Nephron (organoid): ENCODE measurements at regions not wholly inside any gene's neighbourhood (a gene's known extent, or its start where the extent isn't known, plus 50 kb on each side); places are given as distances from the start of the nearest gene placed in this dataset.

ENCODE experiments used
- H3K27ac Mint-ChIP-seq, 3 experiments: 2 replicates each; pipeline ENCODE4 v1.8.0; 2020; ENCODE audit warnings: mixed read lengths in 3 of 3, mild to moderate bottlenecking in 2 of 3, moderate library complexity in 1 of 3
- H3K27me3 Mint-ChIP-seq: 2 replicates; pipeline ENCODE4 v1.8.0; 2021; ENCODE audit warnings: low read depth, mild to moderate bottlenecking, moderate library complexity, mixed read lengths
- H3K36me3 Mint-ChIP-seq: 2 replicates; pipeline ENCODE4 v1.8.0; 2020; ENCODE audit warnings: low read depth, mixed read lengths
- H3K4me1 Mint-ChIP-seq: 2 replicates; pipeline ENCODE4 v1.8.0; 2020; ENCODE audit warnings: mixed read lengths
- H3K4me3 Mint-ChIP-seq, 3 experiments: 2 replicates each; pipeline ENCODE4 v1.8.0; 2020; ENCODE audit warnings: mild to moderate bottlenecking in 3 of 3, mixed read lengths in 3 of 3, moderate library complexity in 2 of 3
- H3K9me3 Mint-ChIP-seq: 2 replicates; pipeline ENCODE4 v1.8.0; 2020; ENCODE audit warnings: mixed read lengths
- TF ChIP-seq, protein P1 (sequence below), 3 experiments: fragments of 200-600 bp; sonication (generic); IDR thresholded peaks; one replicate each; pipeline ENCODE4 v1.5.0; 2021; ENCODE audit warnings: antibody characterized with exemption in 3 of 3; ENCODE audit not compliant: unreplicated experiment in 3 of 3

DNA sequence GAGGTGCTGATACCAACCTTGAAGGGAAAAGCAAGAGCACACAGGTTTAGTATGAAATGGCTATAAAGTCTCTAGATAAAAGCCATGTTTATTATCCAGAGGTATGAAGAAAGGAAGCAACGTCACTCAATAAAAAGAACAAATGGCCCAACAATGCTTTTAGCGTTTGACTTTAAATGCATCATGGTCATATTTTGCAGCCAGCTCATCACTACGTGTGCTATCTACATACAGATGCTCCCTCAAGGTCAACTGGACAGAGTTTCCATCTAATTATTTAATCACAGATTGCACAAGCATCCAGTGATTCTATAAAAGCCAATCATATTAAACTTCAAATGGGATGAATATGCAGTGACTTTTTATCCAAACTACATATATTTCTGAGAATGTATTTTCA lies 127.6 kb upstream of the SYNDIG1 start:
- no peak overlapping the region for H3K4me3 Mint-ChIP-seq
- no peaks in the 10 kb centered on the region for H3K9me3 Mint-ChIP-seq
- H3K27me3 Mint-ChIP-seq = peaks cover 3% of the 10 kb centered on the region
- no peaks in the 10 kb centered on the region for H3K36me3 Mint-ChIP-seq
- H3K4me1 Mint-ChIP-seq = no peaks in the 10 kb centered on the region
- TF ChIP-seq, protein P1, sequence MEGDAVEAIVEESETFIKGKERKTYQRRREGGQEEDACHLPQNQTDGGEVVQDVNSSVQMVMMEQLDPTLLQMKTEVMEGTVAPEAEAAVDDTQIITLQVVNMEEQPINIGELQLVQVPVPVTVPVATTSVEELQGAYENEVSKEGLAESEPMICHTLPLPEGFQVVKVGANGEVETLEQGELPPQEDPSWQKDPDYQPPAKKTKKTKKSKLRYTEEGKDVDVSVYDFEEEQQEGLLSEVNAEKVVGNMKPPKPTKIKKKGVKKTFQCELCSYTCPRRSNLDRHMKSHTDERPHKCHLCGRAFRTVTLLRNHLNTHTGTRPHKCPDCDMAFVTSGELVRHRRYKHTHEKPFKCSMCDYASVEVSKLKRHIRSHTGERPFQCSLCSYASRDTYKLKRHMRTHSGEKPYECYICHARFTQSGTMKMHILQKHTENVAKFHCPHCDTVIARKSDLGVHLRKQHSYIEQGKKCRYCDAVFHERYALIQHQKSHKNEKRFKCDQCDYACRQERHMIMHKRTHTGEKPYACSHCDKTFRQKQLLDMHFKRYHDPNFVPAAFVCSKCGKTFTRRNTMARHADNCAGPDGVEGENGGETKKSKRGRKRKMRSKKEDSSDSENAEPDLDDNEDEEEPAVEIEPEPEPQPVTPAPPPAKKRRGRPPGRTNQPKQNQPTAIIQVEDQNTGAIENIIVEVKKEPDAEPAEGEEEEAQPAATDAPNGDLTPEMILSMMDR (IDR thresholded peaks at IDR 0.05; ENCODE audit: unreplicated experiment in 3 of 3) = no peak
- no peak overlapping the region for H3K27ac Mint-ChIP-seq

GRCh38 chr20:24340933-24341332 lies 128.5 kb upstream of the SYNDIG1 start:
- no peak overlapping the region for H3K4me3 Mint-ChIP-seq
- TF ChIP-seq, protein P1 (IDR thresholded peaks at IDR 0.05; ENCODE audit: unreplicated experiment in 3 of 3) = no peak
- H3K27ac Mint-ChIP-seq = no peak overlapping the region
- no peaks in the 10 kb centered on the region for H3K9me3 Mint-ChIP-seq
- no peaks in the 10 kb centered on the region for H3K27me3 Mint-ChIP-seq
- no peaks in the 10 kb centered on the region for H3K4me1 Mint-ChIP-seq
- no peaks in the 10 kb centered on the region for H3K36me3 Mint-ChIP-seq

DNA sequence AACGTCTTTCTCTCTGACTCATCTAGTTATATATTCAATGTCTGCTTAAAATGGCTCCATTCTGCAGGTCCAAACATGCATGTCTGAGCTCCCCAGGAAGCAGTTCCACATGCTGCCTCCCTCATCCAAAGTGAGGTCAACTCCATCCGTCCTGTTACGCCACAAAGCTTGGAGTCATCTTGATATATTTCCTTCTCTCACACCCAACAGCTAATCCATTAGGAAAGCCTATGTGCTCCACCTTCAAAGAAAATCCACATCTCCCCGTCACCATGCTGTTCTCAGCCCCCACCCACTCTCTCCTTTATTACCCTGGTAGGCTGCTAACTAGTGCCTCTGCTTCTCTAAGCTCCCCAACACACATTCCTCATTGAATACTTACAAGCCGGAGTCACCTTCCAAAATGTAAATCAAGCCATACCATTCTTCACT lies 130.2 kb upstream of the SYNDIG1 start:
- Mint-ChIP-seq H3K27me3 (no peaks in the 10 kb centered on the region), H3K27ac (no peak overlapping the region), H3K4me3 (no peak overlapping the region), H3K4me1 (no peaks in the 10 kb centered on the region), H3K9me3 (no peaks in the 10 kb centered on the region), H3K36me3 (no peaks in the 10 kb centered on the region)
- TF ChIP-seq, protein P1 (IDR thresholded peaks at IDR 0.05; ENCODE audit: unreplicated experiment in 3 of 3) = no peak

DNA sequence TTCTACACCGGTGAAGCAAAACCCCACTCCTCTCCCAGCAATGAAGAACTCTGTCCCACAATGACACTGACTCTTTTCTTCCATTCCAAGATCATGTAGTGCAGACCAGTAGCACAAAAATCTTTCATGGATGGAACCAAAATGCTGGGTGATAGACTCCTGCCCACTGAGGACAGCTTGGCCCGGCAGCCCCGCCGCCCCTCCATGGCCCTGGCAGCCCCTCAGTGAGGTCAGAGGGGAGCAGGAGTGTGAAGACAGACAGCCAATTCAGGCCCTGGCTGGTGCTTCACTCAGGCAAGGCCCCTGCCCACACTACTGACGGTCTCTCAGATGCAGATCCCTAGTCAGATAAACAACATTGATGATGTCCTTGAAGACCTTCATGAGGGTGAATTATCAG lies 131.9 kb upstream of the SYNDIG1 start:
- no peaks in the 10 kb centered on the region for H3K4me1 Mint-ChIP-seq
- H3K27ac Mint-ChIP-seq = no peak overlapping the region
- H3K9me3 Mint-ChIP-seq = no peaks in the 10 kb centered on the region
- H3K4me3 Mint-ChIP-seq = no peak overlapping the region
- no peaks in the 10 kb centered on the region for H3K27me3 Mint-ChIP-seq
- no peaks in the 10 kb centered on the region for H3K36me3 Mint-ChIP-seq
- TF ChIP-seq, protein P1 (IDR thresholded peaks at IDR 0.05; ENCODE audit: unreplicated experiment in 3 of 3) = no peak

DNA sequence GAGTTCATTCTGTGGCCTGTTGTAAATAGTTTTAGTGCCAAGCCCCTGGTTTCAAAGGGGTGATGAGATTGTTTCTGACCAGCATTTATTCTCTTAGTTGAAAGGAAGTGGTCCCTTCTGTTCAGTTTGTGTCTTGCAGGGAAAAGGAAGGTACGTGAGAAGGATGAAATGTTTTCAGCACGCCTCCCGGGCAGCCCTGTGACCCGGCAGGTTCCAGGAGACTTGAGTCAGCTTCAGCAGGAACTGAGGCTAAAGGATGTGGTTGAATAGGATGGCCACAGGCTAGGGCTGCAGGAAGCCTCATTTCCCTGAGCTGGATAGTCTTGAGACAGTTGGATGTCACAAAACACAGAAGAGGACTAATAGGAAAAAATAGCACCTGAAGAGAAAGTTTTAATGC lies 132.4 kb upstream of the SYNDIG1 start:
- Mint-ChIP-seq H3K27ac (no peak overlapping the region), H3K36me3 (no peaks in the 10 kb centered on the region), H3K4me1 (no peaks in the 10 kb centered on the region), H3K9me3 (no peaks in the 10 kb centered on the region), H3K4me3 (no peak overlapping the region), H3K27me3 (no peaks in the 10 kb centered on the region)
- TF ChIP-seq, protein P1 (IDR thresholded peaks at IDR 0.05; ENCODE audit: unreplicated experiment in 3 of 3) = no peak

- H3K27ac Mint-ChIP-seq = no peak overlapping the region
- H3K27me3 Mint-ChIP-seq = no peaks in the 10 kb centered on the region
- TF ChIP-seq, protein P1 (IDR thresholded peaks at IDR 0.05; ENCODE audit: unreplicated experiment in 3 of 3) = no peak
- no peaks in the 10 kb centered on the region for H3K36me3 Mint-ChIP-seq
- no peak overlapping the region for H3K4me3 Mint-ChIP-seq
- no peaks in the 10 kb centered on the region for H3K4me1 Mint-ChIP-seq
- no peaks in the 10 kb centered on the region for H3K9me3 Mint-ChIP-seq
These were observed 134.6 kb upstream of the SYNDIG1 start for GRCh38 chr20:24334830-24335229.
